NB4 (cell line): ENCODE measurements at regions not wholly inside any gene's neighbourhood (a gene's known extent, or its start where the extent isn't known, plus 50 kb on each side); places are given as distances from the start of the nearest gene placed in this dataset.

ENCODE experiments used
- POLR2A ChIP-seq: IDR thresholded peaks from 2 replicates; pipeline ENCODE4 v1.6.1; 2011; ENCODE audit warnings: mild to moderate bottlenecking; ENCODE audit not compliant: insufficient read length; ENCODE audit errors: extremely low read depth
- TF ChIP-seq, protein P1 (sequence below): IDR thresholded peaks from one replicate; pipeline ENCODE4 v1.5.1; 2012; ENCODE audit warnings: low read depth, low read length

GRCh38 chr16:61371881-61372280 is 664.4 kb downstream of the CDH8 start:
- TF ChIP-seq, protein P1, sequence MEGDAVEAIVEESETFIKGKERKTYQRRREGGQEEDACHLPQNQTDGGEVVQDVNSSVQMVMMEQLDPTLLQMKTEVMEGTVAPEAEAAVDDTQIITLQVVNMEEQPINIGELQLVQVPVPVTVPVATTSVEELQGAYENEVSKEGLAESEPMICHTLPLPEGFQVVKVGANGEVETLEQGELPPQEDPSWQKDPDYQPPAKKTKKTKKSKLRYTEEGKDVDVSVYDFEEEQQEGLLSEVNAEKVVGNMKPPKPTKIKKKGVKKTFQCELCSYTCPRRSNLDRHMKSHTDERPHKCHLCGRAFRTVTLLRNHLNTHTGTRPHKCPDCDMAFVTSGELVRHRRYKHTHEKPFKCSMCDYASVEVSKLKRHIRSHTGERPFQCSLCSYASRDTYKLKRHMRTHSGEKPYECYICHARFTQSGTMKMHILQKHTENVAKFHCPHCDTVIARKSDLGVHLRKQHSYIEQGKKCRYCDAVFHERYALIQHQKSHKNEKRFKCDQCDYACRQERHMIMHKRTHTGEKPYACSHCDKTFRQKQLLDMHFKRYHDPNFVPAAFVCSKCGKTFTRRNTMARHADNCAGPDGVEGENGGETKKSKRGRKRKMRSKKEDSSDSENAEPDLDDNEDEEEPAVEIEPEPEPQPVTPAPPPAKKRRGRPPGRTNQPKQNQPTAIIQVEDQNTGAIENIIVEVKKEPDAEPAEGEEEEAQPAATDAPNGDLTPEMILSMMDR: no peak
- no peak for TF ChIP-seq POLR2A
